ENCODE measurements at regions not wholly inside any gene's neighbourhood (a gene's known extent, or its start where the extent isn't known, plus 50 kb on each side); places are given as distances from the start of the nearest gene placed in this dataset.

- TF ChIP-seq GLIS3 (CRISPR knock-in tag; IDR thresholded peaks at IDR 0.05) (no peak), TOX (CRISPR knock-in tag; IDR thresholded peaks at IDR 0.05; ENCODE audit: borderline replicate concordance) (no peak), ARNTL (CRISPR knock-in tag; IDR thresholded peaks at IDR 0.05; ENCODE audit: borderline replicate concordance, low read depth) (no peak), CSDC2 (CRISPR knock-in tag; IDR thresholded peaks at IDR 0.05) (no peak), BACH2 (CRISPR knock-in tag; IDR thresholded peaks at IDR 0.05; ENCODE audit: borderline replicate concordance) (no peak), ZNF70 (CRISPR knock-in tag; IDR thresholded peaks at IDR 0.05) (no peak), PPARA (CRISPR knock-in tag; IDR thresholded peaks at IDR 0.05; ENCODE audit: borderline replicate concordance) (no peak), TSHZ2 (CRISPR knock-in tag; IDR thresholded peaks at IDR 0.05) (no peak), TCF4 (CRISPR knock-in tag; IDR thresholded peaks at IDR 0.05; ENCODE audit: borderline replicate concordance) (no peak), ZC3H10 (CRISPR knock-in tag; IDR thresholded peaks at IDR 0.05) (no peak), ZFP30 (CRISPR knock-in tag; IDR thresholded peaks at IDR 0.05) (no peak), PATZ1 (CRISPR knock-in tag; IDR thresholded peaks at IDR 0.05; ENCODE audit: borderline replicate concordance) (no peak), ZNF8 (CRISPR knock-in tag; IDR thresholded peaks at IDR 0.05) (no peak), POU6F1 (CRISPR knock-in tag; IDR thresholded peaks at IDR 0.05; ENCODE audit: borderline replicate concordance, low read depth) (no peak)
- no peak for ATAC-seq
Measured at GRCh38 chr12:33575346-33575745, 135.7 kb upstream of the SYT10 start.

GRCh38 chr12:33581613-33582122 lies 142.0 kb upstream of the SYT10 start:
- ATAC-seq, result no peak

More at GRCh38 chr12:33581613-33582122, 142.0 kb upstream of the SYT10 start:
- TF ChIP-seq TOX (CRISPR knock-in tag; IDR thresholded peaks at IDR 0.05; ENCODE audit: borderline replicate concordance), result no peak
- no peak for TF ChIP-seq ZNF8 (CRISPR knock-in tag; IDR thresholded peaks at IDR 0.05)
- TF ChIP-seq POU6F1 (CRISPR knock-in tag; IDR thresholded peaks at IDR 0.05; ENCODE audit: borderline replicate concordance, low read depth), result no peak
- TF ChIP-seq SNAI2 (CRISPR knock-in tag; IDR thresholded peaks at IDR 0.05), result no peak
- no peak for TF ChIP-seq TSHZ2 (CRISPR knock-in tag; IDR thresholded peaks at IDR 0.05)
- no peak for TF ChIP-seq ZNF70 (CRISPR knock-in tag; IDR thresholded peaks at IDR 0.05)
- TF ChIP-seq GLIS3 (CRISPR knock-in tag; IDR thresholded peaks at IDR 0.05), result no peak
- TF ChIP-seq ZC3H10 (CRISPR knock-in tag; IDR thresholded peaks at IDR 0.05), result no peak
- no peak for TF ChIP-seq ISL1 (CRISPR knock-in tag; IDR thresholded peaks at IDR 0.05)
- TF ChIP-seq ZNF565 (CRISPR knock-in tag; conservative IDR thresholded peaks at IDR 0.05; ENCODE audit: low read depth), result no peak
- TF ChIP-seq RARB (CRISPR knock-in tag; IDR thresholded peaks at IDR 0.05), result no peak
- no peak for TF ChIP-seq BACH2 (CRISPR knock-in tag; IDR thresholded peaks at IDR 0.05; ENCODE audit: borderline replicate concordance)
- no peak for TF ChIP-seq PPARA (CRISPR knock-in tag; IDR thresholded peaks at IDR 0.05; ENCODE audit: borderline replicate concordance)
- no peak for TF ChIP-seq ZFP3 (CRISPR knock-in tag; IDR thresholded peaks at IDR 0.05)
- TF ChIP-seq CREB5 (CRISPR knock-in tag; IDR thresholded peaks at IDR 0.05; ENCODE audit: low read depth), result no peak
- TF ChIP-seq PATZ1 (CRISPR knock-in tag; IDR thresholded peaks at IDR 0.05; ENCODE audit: borderline replicate concordance), result no peak
- no peak for TF ChIP-seq CSDC2 (CRISPR knock-in tag; IDR thresholded peaks at IDR 0.05)
- TF ChIP-seq ESRRG (CRISPR knock-in tag; IDR thresholded peaks at IDR 0.05), result no peak
- TF ChIP-seq OSR1 (CRISPR knock-in tag; IDR thresholded peaks at IDR 0.05), result no peak
